Esophagus squamous epithelium (tissue), 5 donors: ENCODE measurements at regions not wholly inside any gene's neighbourhood (a gene's known extent, or its start where the extent isn't known, plus 50 kb on each side); places are given as distances from the start of the nearest gene placed in this dataset.
"Not testable (repeated sequence)": the region's sequence is repeated elsewhere in the genome, so short reads cannot be mapped to it uniquely, and the experiment has no call there.

Experiments used
- DNase-seq: peaks from one replicate; lab custom pipeline; 2025; lab: John Stamatoyannopoulos, UW
- H3K27ac ChIP-seq, 4 donors: fragments of 200-600 bp; sonication (generic); one replicate each; pipeline ENCODE4 v1.5.1; 2016 to 2019; ENCODE audit warnings: mild to moderate bottlenecking in 1 of 4
- H3K27me3 ChIP-seq, 4 donors: fragments of 200-600 bp; sonication (generic); 1 replicate in 3 of 4; 2 replicates in 1 of 4; pipeline versions ENCODE4 v1.5.1 to v1.6.0; 2017 to 2021; ENCODE audit warnings: antibody characterized with exemption in 1 of 4
- H3K36me3 ChIP-seq, 3 donors: fragments of 200-600 bp; sonication (generic); one replicate each; pipeline ENCODE4 v1.5.1; 2016 to 2019
- H3K4me1 ChIP-seq, 3 donors: fragments of 200-600 bp; sonication (generic); one replicate each; pipeline ENCODE4 v1.5.1; 2017 to 2019
- H3K4me3 ChIP-seq, 4 donors: fragments of 200-600 bp; sonication (generic); 1 replicate in 3 of 4; 2 replicates in 1 of 4; pipeline ENCODE4 v1.5.1; 2016 to 2019; ENCODE audit warnings: mild to moderate bottlenecking in 2 of 4, moderate library complexity in 1 of 4
- H3K9me3 ChIP-seq, 3 donors: fragments of 200-600 bp; sonication (generic); one replicate each; pipeline ENCODE4 v1.5.1; 2016 to 2019
- CTCF ChIP-seq, 6 experiments: fragments of 450-650 bp in 4 of 6; fragments of 200-600 bp in 2 of 6; sonication (generic) in 2 of 6; IDR thresholded peaks; one replicate each; pipeline ENCODE4 v1.5.1; 2016 to 2019; ENCODE audit warnings: antibody characterized with exemption in 6 of 6, mild to moderate bottlenecking in 4 of 6, moderate library complexity in 4 of 6
- POLR2A ChIP-seq, 4 donors: fragments of 450-650 bp; IDR thresholded peaks; one replicate each; pipeline ENCODE4 v1.6.1; 2017; ENCODE audit warnings: antibody characterized with exemption in 4 of 4, mild to moderate bottlenecking in 4 of 4, moderate library complexity in 3 of 4
- WGBS, 2 donors: methylation state at CpG; one replicate each; pipeline ENCODE4 v1.1.5; 2018; 5-methylcytosine and 5-hydroxymethylcytosine counted together
- intact Hi-C: fragments of 100-400 bp; cut with DNase I; formaldehyde crosslinking; loops from one replicate; pipeline ENCODE4 v1.15.0; 2022
- donor health status: DM: yes; HTN: yes; CAD: no.

- H3K27me3 ChIP-seq, result no peaks in the 10 kb centered on the region
- no peak overlapping the region for H3K4me3 ChIP-seq
- intact Hi-C loops, result no loop called here
- no peaks in the 10 kb centered on the region for H3K36me3 ChIP-seq
- 32 to 45% methylated on average over 2 of the region's 2 CpGs for WGBS, 2 donors
- no peak overlapping the region for H3K27ac ChIP-seq
- no peaks in the 10 kb centered on the region for H3K4me1 ChIP-seq
- DNase-seq, result no peak
- no peaks in the 10 kb centered on the region for H3K9me3 ChIP-seq
- TF ChIP-seq CTCF (IDR thresholded peaks at IDR 0.05), result no peak
- TF ChIP-seq POLR2A (IDR thresholded peaks at IDR 0.05), result no peak
Observed at GRCh38 chr13:46468570-46469463, 81.8 kb upstream of the RUBCNL start.

- H3K4me3 ChIP-seq, H3K9me3 ChIP-seq, H3K4me1 ChIP-seq, H3K27ac ChIP-seq, DNase-seq, H3K36me3 ChIP-seq, intact Hi-C loops, H3K27me3 ChIP-seq: not testable (repeated sequence)
- 53 to 67% methylated on average over 8 to 9 of the region's 10 CpGs for WGBS, 2 donors
Observed at GRCh38 chr13:46467694-46468093, 80.6 kb upstream of the RUBCNL start.

DNA sequence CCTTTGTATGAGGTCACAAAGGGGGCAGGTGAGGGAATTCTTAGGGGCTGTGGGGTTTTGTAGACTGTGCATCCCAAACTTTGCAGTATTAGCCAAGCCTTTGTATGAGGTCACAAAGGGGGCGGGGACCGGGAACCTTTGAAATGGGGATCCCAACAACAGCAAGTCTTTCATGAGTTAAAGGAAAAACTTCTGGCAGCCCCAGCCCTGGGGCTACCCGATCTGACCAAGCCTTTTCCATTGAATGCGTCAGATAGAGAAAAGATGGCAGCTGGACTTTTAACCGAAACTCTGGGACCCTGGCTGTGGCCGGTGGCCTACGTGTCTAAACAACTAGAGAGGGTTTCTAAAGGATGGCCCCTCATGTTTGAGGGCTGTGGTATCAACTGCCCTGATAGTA lies 79.0 kb upstream of the RUBCNL start:
- H3K27me3 ChIP-seq, H3K27ac ChIP-seq, H3K9me3 ChIP-seq, H3K36me3 ChIP-seq, DNase-seq, intact Hi-C loops, H3K4me1 ChIP-seq, H3K4me3 ChIP-seq: not testable (repeated sequence)
- 84 to 95% methylated on average over 6 to 7 of the region's 7 CpGs for WGBS, 2 donors

- TF ChIP-seq POLR2A (IDR thresholded peaks at IDR 0.05), result no peak
- no peak for TF ChIP-seq CTCF (IDR thresholded peaks at IDR 0.05)
Observed at GRCh38 chr13:46463719-46464118, 76.7 kb upstream of the RUBCNL start.

DNA sequence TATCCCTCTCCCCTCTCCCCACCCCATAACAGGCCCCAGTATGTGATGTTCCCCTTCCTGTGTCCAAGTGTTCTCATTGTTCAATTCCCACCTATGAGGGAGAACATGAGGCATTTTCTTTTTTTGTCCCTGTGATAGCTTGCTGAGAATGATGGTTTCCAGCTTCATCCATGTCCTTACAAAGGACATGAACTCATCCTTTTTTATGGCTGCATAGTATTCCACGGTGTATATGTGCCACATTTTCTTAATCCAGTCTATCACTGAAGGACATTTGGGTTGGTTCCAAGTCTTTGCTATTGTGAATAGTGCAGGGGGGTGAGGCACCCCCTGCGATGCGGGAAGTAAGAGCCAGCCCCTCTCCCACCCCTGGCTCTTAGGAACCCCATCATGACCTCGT lies 73.2 kb upstream of the RUBCNL start:
- H3K9me3 ChIP-seq, H3K36me3 ChIP-seq, H3K4me3 ChIP-seq, intact Hi-C loops, H3K4me1 ChIP-seq, DNase-seq, H3K27me3 ChIP-seq, H3K27ac ChIP-seq: not testable (repeated sequence)
- WGBS, 2 donors, result 87 to 91% methylated on average over 4 of the region's 4 CpGs

More at GRCh38 chr13:46463719-46464118, 76.7 kb upstream of the RUBCNL start:
- Histone ChIP-seq H3K27ac (no peak overlapping the region), H3K27me3 (no peaks in the 10 kb centered on the region), H3K4me1 (no peaks in the 10 kb centered on the region), H3K36me3 (no peaks in the 10 kb centered on the region), H3K4me3 (no peak overlapping the region), H3K9me3 (no peaks in the 10 kb centered on the region)
- no peak for DNase-seq
- intact Hi-C loops, result no loop called here
- WGBS, 2 donors, result 83 to 88% methylated on average over 2 to 10 of the region's 23 CpGs

DNA sequence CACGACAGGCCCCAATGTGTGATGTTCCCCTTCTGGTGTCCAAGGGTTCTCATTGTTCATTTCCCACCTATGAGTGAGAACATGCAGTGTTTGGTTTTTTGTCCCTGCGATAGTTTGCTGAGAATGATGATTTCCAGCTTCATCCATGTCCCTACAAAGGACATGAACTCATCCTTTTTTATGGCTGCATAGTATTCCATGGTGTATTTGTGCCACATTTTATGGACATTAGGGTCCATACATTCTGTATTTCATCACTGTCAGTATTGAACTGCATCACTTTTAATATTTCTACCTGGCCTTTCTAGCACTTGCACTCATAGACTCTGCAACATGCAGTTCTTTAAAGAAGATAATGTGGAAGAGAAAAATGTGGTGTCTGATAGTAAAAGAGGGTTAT lies 70.2 kb upstream of the RUBCNL start:
- H3K4me3 ChIP-seq, H3K9me3 ChIP-seq, H3K27ac ChIP-seq, H3K36me3 ChIP-seq, H3K4me1 ChIP-seq, H3K27me3 ChIP-seq, intact Hi-C loops, DNase-seq: not testable (repeated sequence)
- 75 to 86% methylated on average over 1 of the region's 2 CpGs for WGBS, 2 donors

DNA sequence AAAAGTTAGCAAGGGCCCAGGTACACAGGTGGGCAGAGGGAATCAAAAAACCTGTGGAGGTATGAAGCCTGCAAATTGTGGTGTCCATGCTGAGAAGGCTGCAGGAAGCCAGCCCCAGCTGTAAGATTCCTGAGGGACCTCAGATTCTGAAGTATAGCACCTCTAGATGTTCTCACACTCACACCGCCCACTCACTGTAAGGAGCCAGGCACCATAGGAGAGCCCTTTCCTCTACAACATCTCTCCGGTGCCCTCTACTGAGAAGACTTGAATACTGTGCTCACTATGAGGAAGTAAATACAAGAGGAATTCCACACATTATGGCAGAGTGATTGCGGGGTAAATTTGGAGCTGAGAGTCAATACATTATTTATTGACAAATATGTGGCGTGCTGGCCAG lies 68.9 kb upstream of the RUBCNL start:
- H3K9me3 ChIP-seq, H3K27me3 ChIP-seq, H3K27ac ChIP-seq, H3K36me3 ChIP-seq, H3K4me1 ChIP-seq, H3K4me3 ChIP-seq, intact Hi-C loops, DNase-seq: not testable (repeated sequence)
- 28 to 53% methylated on average over 4 of the region's 4 CpGs for WGBS, 2 donors

- H3K27me3 ChIP-seq, H3K9me3 ChIP-seq, DNase-seq, H3K36me3 ChIP-seq, H3K4me3 ChIP-seq, intact Hi-C loops, H3K27ac ChIP-seq, H3K4me1 ChIP-seq: not testable (repeated sequence)
- WGBS, 2 donors, result 45 to 54% methylated on average over 3 of the region's 3 CpGs
Observed at GRCh38 chr13:46451145-46451544, 64.1 kb upstream of the RUBCNL start.

DNA sequence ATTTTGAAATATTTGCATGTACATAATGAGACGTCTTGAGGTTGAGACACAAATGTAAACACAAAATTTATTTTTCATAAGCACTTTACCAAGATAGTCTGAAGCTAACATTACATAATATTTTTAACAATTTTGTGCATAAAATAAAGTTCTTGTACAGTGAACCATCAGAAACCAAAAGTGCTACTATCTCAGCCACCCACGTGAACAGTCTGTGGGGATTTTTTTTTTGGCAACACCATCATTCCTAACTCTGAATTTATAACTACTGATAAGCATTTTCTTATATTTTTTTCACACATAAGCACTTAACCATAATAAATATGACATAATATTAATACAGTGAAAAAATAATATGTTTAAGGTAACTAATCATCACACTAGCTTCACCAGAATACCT lies 62.9 kb upstream of the RUBCNL start:
- H3K4me1 ChIP-seq, H3K27ac ChIP-seq, DNase-seq, intact Hi-C loops, H3K9me3 ChIP-seq, H3K27me3 ChIP-seq, H3K4me3 ChIP-seq, H3K36me3 ChIP-seq: not testable (repeated sequence)
- WGBS, 2 donors, result 51 to 63% methylated on average over 2 of the region's 2 CpGs

DNA sequence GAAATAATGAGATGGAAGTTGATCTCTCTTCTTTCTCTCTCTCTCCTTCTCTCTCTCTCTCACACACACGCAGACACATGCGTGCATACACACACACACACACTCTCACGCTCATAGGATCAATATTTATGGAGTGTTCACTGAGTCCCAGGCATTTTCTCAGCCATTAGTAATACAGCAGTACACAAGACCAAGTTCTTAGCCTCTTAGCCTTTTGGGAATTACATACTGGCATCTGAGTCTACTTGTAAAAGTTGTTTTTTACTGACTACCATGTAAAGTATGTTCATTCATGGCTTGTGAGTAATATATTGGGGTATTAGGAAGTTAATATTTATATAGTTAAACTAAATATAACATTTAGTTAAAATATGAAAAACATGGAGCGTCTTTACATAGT lies 61.1 kb upstream of the RUBCNL start:
- H3K27ac ChIP-seq, H3K4me1 ChIP-seq, H3K9me3 ChIP-seq, H3K27me3 ChIP-seq, H3K4me3 ChIP-seq, intact Hi-C loops, DNase-seq, H3K36me3 ChIP-seq: not testable (repeated sequence)
- 54 to 58% methylated on average over 3 of the region's 4 CpGs for WGBS, 2 donors

GRCh38 chr13:46437808-46438404 lies 50.9 kb upstream of the RUBCNL start:
- intact Hi-C loops, H3K9me3 ChIP-seq, DNase-seq, H3K36me3 ChIP-seq, H3K4me1 ChIP-seq, H3K4me3 ChIP-seq, H3K27ac ChIP-seq: not testable (repeated sequence)
- H3K27me3 ChIP-seq, result peaks cover 0 to 17% (median 0%) of the 10 kb centered on the region in 4 donors
- 68 to 76% methylated on average over 18 to 20 of the region's 40 CpGs for WGBS, 2 donors
